ENCODE measurements at regions not wholly inside any gene's neighbourhood (a gene's known extent, or its start where the extent isn't known, plus 50 kb on each side); places are given as distances from the start of the nearest gene placed in this dataset.
"Not testable (repeated sequence)": the region's sequence is repeated elsewhere in the genome, so short reads cannot be mapped to it uniquely, and the experiment has no call there.

- no peak for DNase-seq
Observed at GRCh38 chr4:87716371-87717265, 66.5 kb downstream of the DMP1 start.

DNA sequence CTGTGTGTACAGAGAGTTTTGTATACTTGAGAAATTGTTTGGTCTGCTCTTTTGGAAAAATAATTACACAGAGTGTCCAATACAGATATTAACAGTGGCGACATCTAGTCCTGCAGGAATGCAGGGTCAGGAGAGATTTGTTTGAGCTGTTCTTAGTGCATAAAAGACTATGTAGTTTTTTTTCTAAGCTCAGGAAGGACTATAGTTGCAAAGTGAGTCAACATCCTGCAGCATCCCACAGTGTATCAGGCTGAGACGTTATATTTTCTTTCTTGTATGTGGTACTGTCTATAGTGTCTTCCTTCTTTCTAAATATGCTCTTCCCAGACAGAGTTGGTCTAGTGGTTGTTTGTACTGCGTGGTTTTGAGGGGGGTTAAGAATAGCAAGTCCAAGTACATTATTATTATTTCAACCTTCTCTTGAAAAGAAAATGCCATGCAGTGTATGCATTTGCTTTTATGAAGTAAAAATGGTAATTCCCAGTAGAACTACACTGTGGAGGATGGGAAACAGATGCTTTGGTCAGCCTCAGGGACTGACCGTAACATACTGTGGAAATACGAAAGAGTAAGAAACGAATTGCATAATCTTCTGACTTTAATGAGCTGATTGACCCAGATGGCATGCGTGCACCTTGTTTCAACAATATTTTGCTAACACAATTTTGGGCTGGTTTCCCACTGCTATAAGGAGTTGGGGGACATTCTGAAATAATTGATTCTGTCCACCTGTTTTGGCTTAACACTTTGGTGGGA is 67.4 kb downstream of the DMP1 start:
- DNase-seq: peak; percentile 48

DNA sequence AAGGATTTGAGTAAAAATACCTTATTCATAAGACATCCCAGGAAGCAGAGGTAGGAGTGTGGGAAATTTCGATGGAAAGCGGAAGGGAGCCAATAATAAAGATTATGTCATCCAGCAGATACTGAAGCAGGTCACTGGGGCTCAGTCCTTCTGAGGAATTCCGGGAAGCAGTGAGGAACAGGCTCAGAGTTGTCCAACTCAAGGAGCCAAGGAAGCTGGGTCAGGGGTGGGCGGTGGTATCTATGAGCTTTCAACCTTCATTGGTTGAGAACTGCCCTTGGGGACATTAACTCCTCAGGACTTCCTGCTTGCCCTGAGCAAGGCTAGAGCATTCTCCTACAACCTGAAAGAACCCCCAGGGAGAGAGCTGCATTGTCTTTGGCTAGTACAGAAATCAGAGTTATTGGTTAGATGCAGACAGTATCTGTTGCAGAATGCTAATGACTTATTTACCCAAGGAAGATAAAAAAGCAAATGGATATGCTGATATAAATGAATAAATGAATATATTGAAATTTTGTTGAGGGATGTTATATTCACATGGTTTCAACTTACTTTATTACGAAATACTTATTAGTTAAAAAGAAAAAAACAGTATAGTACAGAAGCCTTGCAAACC is 68.2 kb downstream of the DMP1 start:
- no peak for DNase-seq

DNA sequence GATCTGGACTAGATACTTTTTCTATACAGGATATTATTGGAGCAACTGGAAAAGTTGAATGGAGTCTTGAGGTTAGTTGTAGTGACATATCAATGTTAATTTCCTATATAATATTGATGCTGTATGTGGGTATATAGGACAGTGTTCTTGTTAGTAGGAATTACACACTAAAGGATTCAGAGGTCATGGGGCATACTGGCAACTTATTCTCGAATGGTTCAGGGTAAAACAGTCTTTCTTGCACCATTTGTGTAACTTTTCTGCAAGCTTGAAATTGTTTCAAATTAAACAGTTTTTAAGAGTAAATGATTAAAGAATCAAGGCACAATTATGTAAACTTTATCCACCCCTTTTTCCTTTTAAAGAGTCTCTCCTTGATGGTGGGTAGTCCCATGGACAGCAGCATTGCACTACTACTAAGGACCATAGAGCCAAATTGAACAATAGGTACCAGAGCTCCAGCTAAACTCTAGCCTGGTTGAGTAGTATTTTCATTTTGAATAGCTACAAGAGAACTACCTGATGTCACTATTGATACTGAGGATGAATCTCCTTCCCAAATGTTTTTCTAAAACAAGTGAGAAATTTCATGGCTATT is 70.1 kb downstream of the DMP1 start:
- DNase-seq: no peak

DNA sequence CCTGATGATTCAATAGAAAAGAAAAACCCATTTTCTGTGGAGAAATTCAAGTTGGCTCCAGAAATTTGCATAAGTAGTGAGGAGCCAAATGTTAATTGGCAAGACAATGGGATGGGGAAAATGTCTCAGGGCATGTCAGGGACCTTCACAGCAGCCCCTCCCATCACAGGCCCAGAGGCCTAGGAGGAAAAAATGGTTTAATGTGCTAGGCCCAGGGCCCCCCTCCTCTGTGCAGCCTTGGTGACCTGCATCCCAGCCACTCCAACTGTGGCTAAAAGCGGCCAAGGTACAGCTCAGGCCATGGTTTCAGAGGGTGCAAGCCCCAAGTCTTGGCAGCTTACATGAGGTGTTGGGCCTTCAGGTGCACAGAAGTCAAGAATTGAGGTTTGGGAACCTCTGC is 74.1 kb upstream of the IBSP start:
- DNase-seq: not testable (repeated sequence)

DNA sequence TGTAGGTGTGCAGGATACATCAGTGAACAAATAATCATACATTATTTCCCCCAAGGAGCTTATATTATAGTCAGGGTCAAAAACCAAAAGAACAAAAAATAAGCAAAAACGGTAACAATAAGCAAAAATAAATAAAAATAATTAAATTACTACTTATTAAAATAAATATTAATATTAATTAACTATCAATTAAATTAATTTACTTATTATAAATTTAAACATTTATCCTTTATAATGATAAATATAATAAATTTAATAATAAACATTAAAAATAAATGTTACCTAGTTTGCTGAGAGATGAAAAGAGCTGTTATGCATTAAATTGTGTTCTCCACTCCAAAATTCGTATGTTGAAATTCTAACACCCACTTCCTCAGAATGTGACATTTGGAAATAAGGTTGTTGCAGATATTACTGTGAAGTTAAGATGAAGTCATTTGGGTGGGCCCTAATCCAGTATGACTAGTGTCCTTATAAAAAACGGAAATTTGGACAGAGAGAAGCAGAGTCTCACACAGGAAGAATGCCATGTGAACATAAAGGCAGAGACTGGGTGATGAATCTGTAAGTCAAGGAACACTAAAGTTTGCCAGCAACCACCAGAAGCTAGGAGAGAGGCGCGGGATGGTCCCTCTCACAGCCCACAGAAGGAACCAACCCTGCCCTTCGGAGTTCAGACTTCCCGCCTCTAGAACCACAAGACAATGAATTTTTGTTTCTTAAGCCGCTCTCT is 67.2 kb upstream of the IBSP start:
- peak; percentile 57 for DNase-seq

GRCh38 chr4:87734084-87734483 is 65.3 kb upstream of the IBSP start:
- DNase-seq: no peak

GRCh38 chr4:87734936-87735335 is 64.4 kb upstream of the IBSP start:
- no peak for DNase-seq

GRCh38 chr4:87738483-87738882 is 60.9 kb upstream of the IBSP start:
- no peak for DNase-seq

- no peak for DNase-seq
Observed at GRCh38 chr4:87739494-87739893, 59.9 kb upstream of the IBSP start.

DNA sequence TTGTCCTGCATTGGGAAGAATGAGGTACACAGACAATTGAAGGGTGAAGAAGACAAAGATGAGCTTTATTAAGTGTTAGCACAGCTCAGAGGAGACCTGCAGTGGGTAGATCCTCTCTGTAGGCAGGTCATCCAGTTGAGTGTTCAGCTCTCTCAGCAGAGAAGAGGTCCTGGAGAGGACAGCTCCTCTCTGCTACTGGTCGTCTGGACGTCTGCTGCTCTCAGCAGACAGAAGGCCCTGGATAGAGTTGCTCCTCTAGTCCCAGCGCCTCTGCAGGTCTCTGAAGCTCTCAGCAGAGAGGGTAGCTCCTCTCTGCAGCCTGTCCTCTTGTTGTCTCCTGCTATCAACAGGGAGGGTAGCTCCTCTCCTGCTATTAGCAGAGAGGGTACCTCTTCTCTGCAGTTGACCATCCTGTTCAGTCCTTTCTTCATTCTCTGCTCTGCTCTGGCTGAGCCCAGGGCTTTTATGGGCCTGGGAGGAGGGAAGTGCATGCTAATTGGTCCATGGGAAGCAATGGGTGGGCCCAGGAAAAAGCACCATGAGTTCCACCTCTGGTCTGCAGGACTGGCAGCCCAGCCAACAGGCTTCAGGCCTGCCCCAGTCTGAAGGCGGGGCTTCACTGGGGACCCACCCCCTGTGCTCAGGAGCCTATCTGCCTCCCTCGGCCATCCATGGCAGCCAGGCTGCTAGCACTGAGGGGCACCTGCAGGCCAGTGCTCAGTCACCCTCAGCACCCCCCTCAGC is 54.1 kb upstream of the IBSP start:
- DNase-seq: no peak

DNA sequence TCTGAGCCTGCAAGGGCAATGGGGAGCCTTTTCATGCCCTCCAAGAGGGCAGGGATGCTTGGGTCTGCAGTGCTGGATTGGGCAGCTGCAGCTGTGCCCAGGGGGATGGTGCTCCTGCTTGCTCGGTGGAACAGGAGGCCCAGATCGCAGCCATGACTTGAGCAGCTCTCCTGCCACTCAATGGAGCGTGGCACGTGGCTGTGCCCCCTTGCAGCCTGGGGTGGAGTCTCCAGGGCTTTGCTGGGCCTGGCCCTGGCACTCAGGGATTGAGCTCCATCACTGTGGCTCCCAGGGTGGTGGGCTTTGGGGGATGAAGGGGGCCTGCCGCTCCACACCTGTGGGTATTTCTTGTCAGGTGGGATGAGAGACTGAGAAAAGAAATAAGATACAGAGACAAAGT is 53.4 kb upstream of the IBSP start:
- DNase-seq: no peak

All from EL (cell line).